ENCODE measurements at regions not wholly inside any gene's neighbourhood (a gene's known extent, or its start where the extent isn't known, plus 50 kb on each side); places are given as distances from the start of the nearest gene placed in this dataset.

DNA sequence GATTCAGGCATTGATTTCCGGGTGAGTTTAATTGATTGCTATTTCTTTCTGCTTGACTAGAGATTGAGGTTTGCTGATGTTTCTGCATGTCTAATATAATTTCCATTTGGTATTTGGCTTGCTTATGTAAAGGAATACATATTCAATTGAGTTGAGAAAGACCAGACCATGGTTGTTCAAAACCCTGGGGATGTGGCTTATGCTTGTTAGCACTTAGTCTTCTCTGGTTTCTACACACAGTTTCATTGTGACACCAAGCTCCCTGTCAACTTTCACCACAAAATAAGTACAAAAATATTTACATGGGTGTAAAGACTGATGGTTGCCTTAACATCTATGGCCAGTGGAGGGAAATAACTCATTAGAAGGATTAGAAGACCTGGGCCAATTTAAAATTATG, 209.6 kb downstream of the CDH26 start:
- TF ChIP-seq, protein P1, sequence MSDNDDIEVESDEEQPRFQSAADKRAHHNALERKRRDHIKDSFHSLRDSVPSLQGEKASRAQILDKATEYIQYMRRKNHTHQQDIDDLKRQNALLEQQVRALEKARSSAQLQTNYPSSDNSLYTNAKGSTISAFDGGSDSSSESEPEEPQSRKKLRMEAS (IDR thresholded peaks at IDR 0.05) = no peak
- no peak for TF ChIP-seq ZFP36 (IDR thresholded peaks at IDR 0.05; ENCODE audit: borderline replicate concordance, partially characterized antibody)
- TF ChIP-seq, protein P2, sequence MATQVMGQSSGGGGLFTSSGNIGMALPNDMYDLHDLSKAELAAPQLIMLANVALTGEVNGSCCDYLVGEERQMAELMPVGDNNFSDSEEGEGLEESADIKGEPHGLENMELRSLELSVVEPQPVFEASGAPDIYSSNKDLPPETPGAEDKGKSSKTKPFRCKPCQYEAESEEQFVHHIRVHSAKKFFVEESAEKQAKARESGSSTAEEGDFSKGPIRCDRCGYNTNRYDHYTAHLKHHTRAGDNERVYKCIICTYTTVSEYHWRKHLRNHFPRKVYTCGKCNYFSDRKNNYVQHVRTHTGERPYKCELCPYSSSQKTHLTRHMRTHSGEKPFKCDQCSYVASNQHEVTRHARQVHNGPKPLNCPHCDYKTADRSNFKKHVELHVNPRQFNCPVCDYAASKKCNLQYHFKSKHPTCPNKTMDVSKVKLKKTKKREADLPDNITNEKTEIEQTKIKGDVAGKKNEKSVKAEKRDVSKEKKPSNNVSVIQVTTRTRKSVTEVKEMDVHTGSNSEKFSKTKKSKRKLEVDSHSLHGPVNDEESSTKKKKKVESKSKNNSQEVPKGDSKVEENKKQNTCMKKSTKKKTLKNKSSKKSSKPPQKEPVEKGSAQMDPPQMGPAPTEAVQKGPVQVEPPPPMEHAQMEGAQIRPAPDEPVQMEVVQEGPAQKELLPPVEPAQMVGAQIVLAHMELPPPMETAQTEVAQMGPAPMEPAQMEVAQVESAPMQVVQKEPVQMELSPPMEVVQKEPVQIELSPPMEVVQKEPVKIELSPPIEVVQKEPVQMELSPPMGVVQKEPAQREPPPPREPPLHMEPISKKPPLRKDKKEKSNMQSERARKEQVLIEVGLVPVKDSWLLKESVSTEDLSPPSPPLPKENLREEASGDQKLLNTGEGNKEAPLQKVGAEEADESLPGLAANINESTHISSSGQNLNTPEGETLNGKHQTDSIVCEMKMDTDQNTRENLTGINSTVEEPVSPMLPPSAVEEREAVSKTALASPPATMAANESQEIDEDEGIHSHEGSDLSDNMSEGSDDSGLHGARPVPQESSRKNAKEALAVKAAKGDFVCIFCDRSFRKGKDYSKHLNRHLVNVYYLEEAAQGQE (IDR thresholded peaks at IDR 0.05) = no peak
- TF ChIP-seq MAFK (IDR thresholded peaks at IDR 0.05; ENCODE audit: partially characterized antibody) = no peak
- TF ChIP-seq POLR2A (IDR thresholded peaks at IDR 0.05; ENCODE audit: low read length) = no peak
- TF ChIP-seq, protein P3, sequence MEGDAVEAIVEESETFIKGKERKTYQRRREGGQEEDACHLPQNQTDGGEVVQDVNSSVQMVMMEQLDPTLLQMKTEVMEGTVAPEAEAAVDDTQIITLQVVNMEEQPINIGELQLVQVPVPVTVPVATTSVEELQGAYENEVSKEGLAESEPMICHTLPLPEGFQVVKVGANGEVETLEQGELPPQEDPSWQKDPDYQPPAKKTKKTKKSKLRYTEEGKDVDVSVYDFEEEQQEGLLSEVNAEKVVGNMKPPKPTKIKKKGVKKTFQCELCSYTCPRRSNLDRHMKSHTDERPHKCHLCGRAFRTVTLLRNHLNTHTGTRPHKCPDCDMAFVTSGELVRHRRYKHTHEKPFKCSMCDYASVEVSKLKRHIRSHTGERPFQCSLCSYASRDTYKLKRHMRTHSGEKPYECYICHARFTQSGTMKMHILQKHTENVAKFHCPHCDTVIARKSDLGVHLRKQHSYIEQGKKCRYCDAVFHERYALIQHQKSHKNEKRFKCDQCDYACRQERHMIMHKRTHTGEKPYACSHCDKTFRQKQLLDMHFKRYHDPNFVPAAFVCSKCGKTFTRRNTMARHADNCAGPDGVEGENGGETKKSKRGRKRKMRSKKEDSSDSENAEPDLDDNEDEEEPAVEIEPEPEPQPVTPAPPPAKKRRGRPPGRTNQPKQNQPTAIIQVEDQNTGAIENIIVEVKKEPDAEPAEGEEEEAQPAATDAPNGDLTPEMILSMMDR (IDR thresholded peaks at IDR 0.05) = no peak
